Spleen (tissue), 11 donors: ENCODE measurements at regions not wholly inside any gene's neighbourhood (a gene's known extent, or its start where the extent isn't known, plus 50 kb on each side); places are given as distances from the start of the nearest gene placed in this dataset.
A peak's percentile ranks its signal among the peaks of the same experiment; 100 is the strongest.
"Not testable (repeated sequence)": the region's sequence is repeated elsewhere in the genome, so short reads cannot be mapped to it uniquely, and the experiment has no call there.

ENCODE experiments used
- DNase-seq: peaks from one replicate; pipeline ENCODE4 v3.0.0-alpha.2; 2020
- H3K27ac ChIP-seq, 8 donors: fragments of 200-600 bp; sonication (generic) in 7 of 8; 1 replicate in 4 of 8; 2 replicates in 4 of 8; pipeline versions ENCODE4 v1.5.0 to v1.8.0; 2016 to 2021; ENCODE audit warnings: inconsistent platforms in 4 of 8, mild to moderate bottlenecking in 4 of 8, moderate library complexity in 1 of 8
- H3K27me3 ChIP-seq, 7 donors: fragments of 200-600 bp; sonication (generic) in 6 of 7; replicated peaks in 1 of 7; 1 replicate in 4 of 7; 2 replicates in 3 of 7; pipeline versions ENCODE4 v1.5.0 to v1.8.0; 2016 to 2021; ENCODE audit warnings: inconsistent platforms in 3 of 7, mild to moderate bottlenecking in 1 of 7
- H3K36me3 ChIP-seq, 6 donors: fragments of 200-600 bp; sonication (generic) in 5 of 6; 1 replicate in 4 of 6; 2 replicates in 2 of 6; pipeline versions ENCODE4 v1.5.0 to v1.8.0; 2016 to 2021; ENCODE audit warnings: inconsistent platforms in 2 of 6
- H3K4me1 ChIP-seq, 6 donors: fragments of 200-600 bp; sonication (generic) in 5 of 6; 1 replicate in 3 of 6; 2 replicates in 3 of 6; pipeline versions ENCODE4 v1.5.0 to v1.8.0; 2016 to 2021; ENCODE audit warnings: inconsistent platforms in 3 of 6
- H3K4me3 ChIP-seq, 8 donors: fragments of 200-600 bp; sonication (generic) in 7 of 8; 1 replicate in 4 of 8; 2 replicates in 4 of 8; pipeline versions ENCODE4 v1.5.0 to v1.8.0; 2016 to 2021; ENCODE audit warnings: inconsistent platforms in 4 of 8, mild to moderate bottlenecking in 4 of 8, moderate library complexity in 2 of 8
- H3K9me3 ChIP-seq, 8 donors: fragments of 200-600 bp; sonication (generic) in 7 of 8; 1 replicate in 4 of 8; 2 replicates in 4 of 8; pipeline versions ENCODE4 v1.5.0 to v1.8.0; 2016 to 2021; ENCODE audit warnings: inconsistent platforms in 4 of 8
- WGBS, 5 donors: extraction: QIAGEN DNeasy Blood & Tissue Kit in 3 of 5; methylation state at CpG; one replicate each; pipeline versions ENCODE4 v1.1.5 to v1.1.7; 2013 to 2018; 5-methylcytosine and 5-hydroxymethylcytosine counted together
- intact Hi-C: fragments of 100-400 bp; cut with DNase I; formaldehyde crosslinking; loops from one replicate; pipeline ENCODE4 v1.15.0; 2023; ENCODE audit warnings: low total_unique reads
- donor health status: healthy with polysubstance abuse.
- donor health status: DM: no; HTN: no; CAD: no; lungs with moderate emphysema.
- donor health status: DM: no; HTN: no; CAD: no.
- donor health status: Bipolar disorder and iron deficiency.
- donor health status: healthy.
- donor health status: DM: no; HTN: no; CAD: no.
- donor health status: DM: yes; HTN: yes; CAD: no.

GRCh38 chr16:32478406-32478805 lies 197.6 kb downstream of the TP53TG3 start:
- 64 to 84% (median 70%) methylated on average over 8 to 38 of the region's 38 CpGs for WGBS, 5 donors
- intact Hi-C loops, DNase-seq: not testable (repeated sequence)

GRCh38 chr16:32477551-32477950 lies 198.4 kb downstream of the TP53TG3 start:
- DNase-seq, intact Hi-C loops: not testable (repeated sequence)
- WGBS, 5 donors: 86 to 100% (median 96%) methylated on average over 2 to 7 of the region's 10 CpGs; no CpG with 5 or more reads in 1 of the 5 donors

More at GRCh38 chr16:32478406-32478805, 197.6 kb downstream of the TP53TG3 start:
- H3K4me1 ChIP-seq, H3K4me3 ChIP-seq, H3K27ac ChIP-seq, H3K9me3 ChIP-seq, H3K27me3 ChIP-seq, H3K36me3 ChIP-seq: not testable (repeated sequence)

GRCh38 chr16:32474365-32474764 lies 201.6 kb downstream of the TP53TG3 start:
- not testable (repeated sequence) for DNase-seq

More at GRCh38 chr16:32477551-32477950, 198.4 kb downstream of the TP53TG3 start:
- H3K4me3 ChIP-seq, H3K9me3 ChIP-seq, H3K27me3 ChIP-seq, H3K36me3 ChIP-seq, H3K27ac ChIP-seq, H3K4me1 ChIP-seq: not testable (repeated sequence)

GRCh38 chr16:32461666-32462065 lies 208.6 kb downstream of the TP53TG3D start:
- H3K36me3 ChIP-seq, H3K27me3 ChIP-seq, H3K9me3 ChIP-seq, H3K4me3 ChIP-seq, intact Hi-C loops, H3K4me1 ChIP-seq, H3K27ac ChIP-seq: not testable (repeated sequence)
- DNase-seq: peak; percentile 52
- 71 to 79% (median 76%) methylated on average over 13 to 20 of the region's 20 CpGs for WGBS, 5 donors

More at GRCh38 chr16:32474365-32474764, 201.6 kb downstream of the TP53TG3 start:
- H3K9me3 ChIP-seq, H3K36me3 ChIP-seq, H3K27me3 ChIP-seq, intact Hi-C loops, H3K27ac ChIP-seq, H3K4me3 ChIP-seq, H3K4me1 ChIP-seq: not testable (repeated sequence)
- WGBS, 5 donors: 88 to 94% (median 91%) methylated on average over 8 to 17 of the region's 20 CpGs; no CpG with 5 or more reads in 1 of the 5 donors

GRCh38 chr16:32461001-32461400 lies 207.9 kb downstream of the TP53TG3D start:
- H3K4me1 ChIP-seq, DNase-seq, H3K27me3 ChIP-seq, H3K27ac ChIP-seq, H3K36me3 ChIP-seq, H3K4me3 ChIP-seq, intact Hi-C loops, H3K9me3 ChIP-seq: not testable (repeated sequence)
- 79 to 89% (median 85%) methylated on average over 5 to 7 of the region's 7 CpGs for WGBS, 5 donors
